PFSK-1 (cell line): ENCODE measurements at regions not wholly inside any gene's neighbourhood (a gene's known extent, or its start where the extent isn't known, plus 50 kb on each side); places are given as distances from the start of the nearest gene placed in this dataset.

Experiments
- FOXP2 ChIP-seq: optimal IDR thresholded peaks from 2 replicates; pipeline ENCODE3; 2011; ENCODE audit warnings: borderline replicate concordance, control low read depth, inconsistent platforms; ENCODE audit not compliant: insufficient read depth; ENCODE audit errors: extremely low read length, extremely low read depth
- POLR2AphosphoS5 ChIP-seq: IDR thresholded peaks from 2 replicates; pipeline ENCODE4 v1.6.1; 2012; ENCODE audit warnings: low read depth, mild to moderate bottlenecking, control low read depth, low read length, moderate library complexity
- REST ChIP-seq, 2 experiments: IDR thresholded peaks; 2 replicates each; pipeline versions ENCODE4 v1.6.1 to v1.8.0; 2011 to 2012; ENCODE audit warnings: low read depth in 2 of 2, low read length in 2 of 2, control low read depth in 1 of 2, inconsistent platforms in 1 of 2, mild to moderate bottlenecking in 1 of 2, moderate library complexity in 1 of 2; ENCODE audit not compliant: insufficient read depth in 1 of 2
- SIN3A ChIP-seq: IDR thresholded peaks from 2 replicates; pipeline ENCODE4 v1.6.1; 2012; ENCODE audit warnings: mild to moderate bottlenecking, low read length, moderate library complexity, borderline replicate concordance; ENCODE audit not compliant: insufficient read depth
- TAF1 ChIP-seq: IDR thresholded peaks from 2 replicates; pipeline ENCODE4 v1.6.1; 2012; ENCODE audit warnings: low read length, control low read depth, borderline replicate concordance; ENCODE audit not compliant: insufficient read depth

DNA sequence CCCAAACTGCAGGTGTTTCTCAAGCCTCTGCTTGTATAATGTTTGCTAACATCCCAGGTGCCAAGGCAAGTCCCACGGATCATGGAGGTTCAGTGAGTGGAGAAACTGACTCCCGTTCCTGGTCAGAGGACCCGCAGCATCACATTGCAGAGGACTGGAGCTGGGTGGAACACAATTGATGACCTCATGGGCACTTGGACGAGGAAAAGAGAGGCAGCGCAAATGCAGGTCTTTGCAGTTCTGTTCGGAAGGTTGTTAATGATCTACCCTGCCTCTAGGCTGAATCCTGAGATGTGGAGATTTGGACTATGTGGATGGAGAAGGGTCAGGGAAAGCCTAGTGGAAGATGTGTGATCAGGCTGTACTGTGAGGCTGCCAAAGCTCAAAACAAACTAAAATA, 192.9 kb downstream of the DUSP10 start:
- TF ChIP-seq POLR2AphosphoS5 (no peak), TAF1 (no peak), REST (IDR thresholded peaks at IDR 0.05; ENCODE audit: insufficient read depth in 1 of 2, low read depth in 2 of 2, low read length in 2 of 2) (no peak), SIN3A (no peak), FOXP2 (no peak)
